ENCODE measurements at regions not wholly inside any gene's neighbourhood (a gene's known extent, or its start where the extent isn't known, plus 50 kb on each side); places are given as distances from the start of the nearest gene placed in this dataset.

DNA sequence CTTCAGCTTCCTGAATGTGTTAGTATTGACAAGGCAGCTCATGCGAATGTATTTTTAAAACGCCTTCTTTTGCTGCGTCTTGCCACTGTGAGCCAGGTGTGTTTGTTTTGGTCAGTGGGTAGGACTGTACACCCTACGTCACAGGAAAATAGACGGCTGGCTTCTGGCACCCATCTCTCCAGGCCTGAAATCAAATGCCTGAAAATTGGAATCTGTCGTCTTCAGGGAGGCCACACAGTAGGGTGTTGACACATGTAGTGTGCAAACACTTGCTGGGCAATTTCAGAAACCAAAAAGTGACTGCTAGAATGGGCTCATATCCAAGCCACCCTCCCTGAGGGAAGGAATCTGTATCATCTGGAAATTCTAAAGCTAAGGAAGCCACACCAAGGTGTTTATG is 209.3 kb downstream of the TTC8 start:
- H2AFZ ChIP-seq (ENCODE audit: low read length) = no peak overlapping the region
- no peak overlapping the region for H2BK15ac ChIP-seq (ENCODE audit: low read depth, low read length)
- H3K79me2 ChIP-seq (ENCODE audit: insufficient read depth, low read length) = no peaks in the 10 kb centered on the region
- H3K9me3 ChIP-seq (ENCODE audit: control insufficient read depth, low read depth, low read length) = no peaks in the 10 kb centered on the region
- H3K4me2 ChIP-seq (ENCODE audit: insufficient read depth, insufficient read length, low read length) = no peak overlapping the region
- H3K18ac ChIP-seq (ENCODE audit: insufficient read length, low read depth, low read length) = no peak overlapping the region
- no peak overlapping the region for H4K91ac ChIP-seq (ENCODE audit: insufficient read length, low read depth, low read length)
- H4K5ac ChIP-seq (ENCODE audit: insufficient read length, low read depth, low read length) = no peak overlapping the region
- H3K56ac ChIP-seq (ENCODE audit: insufficient read length, low read depth, low read length) = no peak overlapping the region
- H2BK12ac ChIP-seq (ENCODE audit: insufficient read length, low read depth, low read length) = no peak overlapping the region
- no peak overlapping the region for H2BK20ac ChIP-seq (ENCODE audit: low read depth, low read length, poor library complexity, severe bottlenecking)
- H3K9ac ChIP-seq (ENCODE audit: extremely low read depth, insufficient read length, low read length) = no peak overlapping the region
- H3K4me3 Mint-ChIP-seq = no peak overlapping the region
- peaks cover 45% of the 10 kb centered on the region for H3K27me3 Mint-ChIP-seq (ENCODE audit: low read depth)
- TF ChIP-seq, protein P1, sequence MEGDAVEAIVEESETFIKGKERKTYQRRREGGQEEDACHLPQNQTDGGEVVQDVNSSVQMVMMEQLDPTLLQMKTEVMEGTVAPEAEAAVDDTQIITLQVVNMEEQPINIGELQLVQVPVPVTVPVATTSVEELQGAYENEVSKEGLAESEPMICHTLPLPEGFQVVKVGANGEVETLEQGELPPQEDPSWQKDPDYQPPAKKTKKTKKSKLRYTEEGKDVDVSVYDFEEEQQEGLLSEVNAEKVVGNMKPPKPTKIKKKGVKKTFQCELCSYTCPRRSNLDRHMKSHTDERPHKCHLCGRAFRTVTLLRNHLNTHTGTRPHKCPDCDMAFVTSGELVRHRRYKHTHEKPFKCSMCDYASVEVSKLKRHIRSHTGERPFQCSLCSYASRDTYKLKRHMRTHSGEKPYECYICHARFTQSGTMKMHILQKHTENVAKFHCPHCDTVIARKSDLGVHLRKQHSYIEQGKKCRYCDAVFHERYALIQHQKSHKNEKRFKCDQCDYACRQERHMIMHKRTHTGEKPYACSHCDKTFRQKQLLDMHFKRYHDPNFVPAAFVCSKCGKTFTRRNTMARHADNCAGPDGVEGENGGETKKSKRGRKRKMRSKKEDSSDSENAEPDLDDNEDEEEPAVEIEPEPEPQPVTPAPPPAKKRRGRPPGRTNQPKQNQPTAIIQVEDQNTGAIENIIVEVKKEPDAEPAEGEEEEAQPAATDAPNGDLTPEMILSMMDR (conservative IDR thresholded peaks at IDR 0.05) = no peak
- H3K4me1 ChIP-seq (ENCODE audit: insufficient read depth, low read length) = no peaks in the 10 kb centered on the region
- no peaks in the 10 kb centered on the region for H3K23me2 ChIP-seq (ENCODE audit: insufficient read length, low read depth, low read length, poor library complexity, severe bottlenecking)
- no peaks in the 10 kb centered on the region for H3K79me1 ChIP-seq (ENCODE audit: insufficient read depth, low read depth, low read length, poor library complexity, severe bottlenecking)
- no peak overlapping the region for H3K4ac ChIP-seq (ENCODE audit: low read depth, low read length)
- H2BK120ac ChIP-seq (ENCODE audit: low read depth, low read length, poor library complexity, severe bottlenecking) = no peak overlapping the region
- H2AK5ac ChIP-seq (ENCODE audit: insufficient read length, low read length) = no peak overlapping the region
- H3T11ph ChIP-seq (ENCODE audit: low read length) = no peak overlapping the region
- no peak overlapping the region for H3K23ac ChIP-seq (ENCODE audit: insufficient read length, low read depth, low read length)
- no peak overlapping the region for H4K8ac ChIP-seq (replicated peaks; ENCODE audit: insufficient read length, low read depth, low read length)
- H3K27ac Mint-ChIP-seq = no peak overlapping the region
- H3K27me3 ChIP-seq (ENCODE audit: insufficient read depth, low read length) = peaks cover 4% of the 10 kb centered on the region; the same call in 1 of the 2 replicates
- no CpG with 5 or more reads among the region's 6 CpGs for WGBS (ENCODE audit: extremely low coverage, insufficient read length, low lambda C conversion rate)
- H3K9me3 Mint-ChIP-seq = peaks cover 10 to 14% of the 10 kb centered on the region in 2 experiments
- no peaks in the 10 kb centered on the region for H4K20me1 ChIP-seq (ENCODE audit: control insufficient read depth, insufficient read depth, insufficient read length)
- peaks cover 0 to 7% (median 3%) of the 10 kb centered on the region in 3 experiments; a peak in 4 of 7 replicates for H3K36me3 Mint-ChIP-seq (ENCODE audit: insufficient read depth in 1 of 3, low read depth in 3 of 3)
- no peak for DNase-seq
- H3K27ac ChIP-seq (ENCODE audit: insufficient read length, low read depth, low read length) = no peak overlapping the region
- H3K14ac ChIP-seq (ENCODE audit: insufficient read depth, low read length) = no peak overlapping the region
- H3K4me1 Mint-ChIP-seq = no peaks in the 10 kb centered on the region
- H2BK5ac ChIP-seq (ENCODE audit: insufficient read length, low read length) = no peak overlapping the region
